Suprapubic skin (tissue), 4 donors: ENCODE measurements at regions not wholly inside any gene's neighbourhood (a gene's known extent, or its start where the extent isn't known, plus 50 kb on each side); places are given as distances from the start of the nearest gene placed in this dataset.

Source experiments
- DNase-seq, 2 donors: peaks; one replicate each; pipeline ENCODE4 v3.0.0-alpha.2; 2019; ENCODE audit warnings: low spot score in 2 of 2
- H3K27ac ChIP-seq: fragments of 200-600 bp; sonication (generic); one replicate; pipeline ENCODE4 v1.5.1; 2019
- H3K27me3 ChIP-seq: fragments of 200-600 bp; sonication (generic); one replicate; pipeline ENCODE4 v1.5.1; 2019
- H3K36me3 ChIP-seq: fragments of 200-600 bp; sonication (generic); one replicate; pipeline ENCODE4 v1.5.1; 2019
- H3K4me1 ChIP-seq: fragments of 200-600 bp; sonication (generic); one replicate; pipeline ENCODE4 v1.5.1; 2019
- H3K4me3 ChIP-seq: fragments of 200-600 bp; sonication (generic); one replicate; pipeline ENCODE4 v1.5.1; 2019; ENCODE audit warnings: mild to moderate bottlenecking
- H3K9me3 ChIP-seq: fragments of 200-600 bp; sonication (generic); one replicate; pipeline ENCODE4 v1.5.1; 2019
- EP300 ChIP-seq: sonication (generic); formaldehyde crosslinking; IDR thresholded peaks from one replicate; pipeline ENCODE4 v1.6.1; 2017; ENCODE audit warnings: antibody characterized with exemption
- POLR2A ChIP-seq, 2 donors: fragments of 450-650 bp; IDR thresholded peaks; one replicate each; pipeline ENCODE4 v1.6.1; 2017; ENCODE audit warnings: antibody characterized with exemption in 2 of 2, mild to moderate bottlenecking in 2 of 2, moderate library complexity in 2 of 2
- POLR2AphosphoS5 ChIP-seq, 3 donors: sonication (generic); formaldehyde crosslinking; IDR thresholded peaks; one replicate each; pipeline ENCODE4 v1.6.1; 2017; ENCODE audit warnings: antibody characterized with exemption in 3 of 3
- WGBS: methylation state at CpG from one replicate; pipeline ENCODE4 v1.1.5; 2018; 5-methylcytosine and 5-hydroxymethylcytosine counted together
- TF ChIP-seq, protein P1 (sequence below), 2 donors: fragments of 200-600 bp in 1 of 2; fragments of 450-650 bp in 1 of 2; sonication (generic) in 1 of 2; IDR thresholded peaks; one replicate each; pipeline ENCODE4 v1.5.1; 2016 to 2019; ENCODE audit warnings: antibody characterized with exemption in 2 of 2, mild to moderate bottlenecking in 1 of 2, moderate library complexity in 1 of 2

DNA sequence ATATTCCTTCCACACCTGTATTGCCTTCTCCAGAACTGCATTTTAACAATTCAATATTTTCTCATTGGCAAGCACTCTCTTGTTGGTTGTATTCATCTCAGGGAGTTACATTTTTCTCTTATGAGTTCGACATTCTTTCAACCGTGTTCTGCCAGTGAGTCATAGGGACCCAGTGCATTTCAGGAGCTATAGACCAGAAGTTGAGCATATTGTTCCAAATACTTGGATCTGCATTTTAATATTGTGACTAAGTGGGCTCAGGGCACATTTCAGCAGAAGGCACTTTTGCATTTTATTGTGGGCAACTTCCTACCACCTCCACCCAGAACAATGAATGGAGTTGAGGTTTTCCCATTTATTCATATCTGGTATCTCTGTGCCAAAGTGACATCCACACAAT, 132.8 kb downstream of the TNFSF18 start:
- Histone ChIP-seq H3K36me3 (no peaks in the 10 kb centered on the region), H3K4me3 (no peak overlapping the region), H3K27me3 (no peaks in the 10 kb centered on the region), H3K27ac (no peak overlapping the region), H3K9me3 (peaks cover 4% of the 10 kb centered on the region), H3K4me1 (peaks cover 8% of the 10 kb centered on the region)
- DNase-seq: no peak
- WGBS: 9% methylated on average over 2 of the region's 2 CpGs
- TF ChIP-seq POLR2A (IDR thresholded peaks at IDR 0.05) (no peak), POLR2AphosphoS5 (IDR thresholded peaks at IDR 0.05) (no peak), EP300 (no peak)
- TF ChIP-seq, protein P1, sequence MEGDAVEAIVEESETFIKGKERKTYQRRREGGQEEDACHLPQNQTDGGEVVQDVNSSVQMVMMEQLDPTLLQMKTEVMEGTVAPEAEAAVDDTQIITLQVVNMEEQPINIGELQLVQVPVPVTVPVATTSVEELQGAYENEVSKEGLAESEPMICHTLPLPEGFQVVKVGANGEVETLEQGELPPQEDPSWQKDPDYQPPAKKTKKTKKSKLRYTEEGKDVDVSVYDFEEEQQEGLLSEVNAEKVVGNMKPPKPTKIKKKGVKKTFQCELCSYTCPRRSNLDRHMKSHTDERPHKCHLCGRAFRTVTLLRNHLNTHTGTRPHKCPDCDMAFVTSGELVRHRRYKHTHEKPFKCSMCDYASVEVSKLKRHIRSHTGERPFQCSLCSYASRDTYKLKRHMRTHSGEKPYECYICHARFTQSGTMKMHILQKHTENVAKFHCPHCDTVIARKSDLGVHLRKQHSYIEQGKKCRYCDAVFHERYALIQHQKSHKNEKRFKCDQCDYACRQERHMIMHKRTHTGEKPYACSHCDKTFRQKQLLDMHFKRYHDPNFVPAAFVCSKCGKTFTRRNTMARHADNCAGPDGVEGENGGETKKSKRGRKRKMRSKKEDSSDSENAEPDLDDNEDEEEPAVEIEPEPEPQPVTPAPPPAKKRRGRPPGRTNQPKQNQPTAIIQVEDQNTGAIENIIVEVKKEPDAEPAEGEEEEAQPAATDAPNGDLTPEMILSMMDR (IDR thresholded peaks at IDR 0.05): no peak

DNA sequence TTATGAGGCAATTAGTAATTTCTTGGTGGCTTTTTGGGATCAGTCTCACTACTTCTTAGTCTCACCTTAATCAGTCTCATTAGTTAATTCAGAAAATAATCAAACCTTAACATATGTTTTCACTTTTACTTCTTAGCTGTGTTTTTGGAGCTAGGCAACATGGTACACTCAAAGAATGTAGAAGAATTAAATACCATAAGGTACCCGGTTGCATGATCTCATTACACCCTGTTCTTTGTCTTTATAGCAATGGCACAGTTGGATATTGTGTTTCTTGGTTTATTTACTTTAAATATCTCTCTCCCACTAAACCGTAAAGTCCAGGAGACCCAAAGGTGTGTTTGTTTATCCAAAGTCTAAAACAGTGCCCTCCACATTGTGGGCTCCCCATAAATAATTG, 132.3 kb downstream of the TNFSF18 start:
- Histone ChIP-seq H3K36me3 (no peaks in the 10 kb centered on the region), H3K27me3 (no peaks in the 10 kb centered on the region), H3K9me3 (peaks cover under 1% of the 10 kb centered on the region), H3K27ac (no peak overlapping the region), H3K4me3 (no peak overlapping the region), H3K4me1 (peaks cover 8% of the 10 kb centered on the region)
- no peak for TF ChIP-seq POLR2A (IDR thresholded peaks at IDR 0.05)
- TF ChIP-seq, protein P1 (IDR thresholded peaks at IDR 0.05): no peak
- no peak for TF ChIP-seq EP300
- no peak for TF ChIP-seq POLR2AphosphoS5 (IDR thresholded peaks at IDR 0.05)
- WGBS: 85% methylated on average over 2 of the region's 2 CpGs
- no peak for DNase-seq

DNA sequence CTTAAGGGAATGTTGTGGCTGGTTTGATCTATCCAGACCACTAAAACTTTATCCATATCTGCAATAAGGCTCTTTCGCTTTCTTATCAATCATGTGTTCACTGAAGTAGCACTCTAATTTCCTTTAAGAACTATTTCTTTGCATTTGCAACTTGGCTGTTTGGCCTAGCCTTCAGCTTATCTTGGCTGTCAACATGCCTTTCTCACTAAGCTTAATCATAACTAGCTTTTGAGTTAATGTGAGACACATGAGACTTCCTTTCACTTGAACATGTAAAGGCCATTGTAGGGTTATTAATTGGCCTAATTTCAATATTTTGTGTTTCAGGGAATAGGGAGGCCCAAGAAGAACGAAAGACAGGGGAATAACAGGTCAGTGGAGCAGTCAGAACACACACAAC, 124.7 kb downstream of the TNFSF18 start:
- TF ChIP-seq EP300 (no peak), POLR2AphosphoS5 (IDR thresholded peaks at IDR 0.05) (no peak), POLR2A (IDR thresholded peaks at IDR 0.05) (no peak)
- TF ChIP-seq, protein P1 (IDR thresholded peaks at IDR 0.05): no peak
- no peaks in the 10 kb centered on the region for H3K27me3 ChIP-seq
- 82% methylated on average over 2 of the region's 2 CpGs for WGBS
- no peak overlapping the region for H3K27ac ChIP-seq
- peaks cover 14% of the 10 kb centered on the region for H3K4me1 ChIP-seq
- H3K36me3 ChIP-seq: no peaks in the 10 kb centered on the region
- no peak overlapping the region for H3K4me3 ChIP-seq
- no peak for DNase-seq
- no peaks in the 10 kb centered on the region for H3K9me3 ChIP-seq

DNA sequence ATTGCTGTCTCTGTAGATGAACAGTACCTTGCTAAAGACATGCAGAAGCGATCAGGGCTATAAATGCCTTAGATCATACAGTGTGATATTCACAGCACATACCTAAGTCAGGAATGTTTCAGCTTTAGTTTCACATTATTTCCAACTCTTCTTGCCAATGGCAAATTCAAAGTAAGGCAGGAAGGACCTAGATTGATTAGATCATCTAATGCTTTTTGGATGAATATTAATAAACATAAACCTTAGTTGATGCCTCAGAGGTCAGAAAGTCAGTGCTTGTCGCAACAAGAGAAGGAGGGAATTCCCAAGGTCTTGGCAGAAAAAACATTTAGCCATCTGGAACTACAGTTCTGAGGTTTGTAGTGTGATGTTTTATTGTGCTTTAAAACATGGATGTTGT, 122.3 kb downstream of the TNFSF18 start:
- DNase-seq: no peak
- WGBS: 51% methylated on average over 2 of the region's 2 CpGs
- no peaks in the 10 kb centered on the region for H3K36me3 ChIP-seq
- no peaks in the 10 kb centered on the region for H3K9me3 ChIP-seq
- TF ChIP-seq, protein P1 (IDR thresholded peaks at IDR 0.05): no peak
- no peak for TF ChIP-seq POLR2A (IDR thresholded peaks at IDR 0.05)
- no peak for TF ChIP-seq EP300
- TF ChIP-seq POLR2AphosphoS5 (IDR thresholded peaks at IDR 0.05): no peak
- H3K4me1 ChIP-seq: peaks cover 14% of the 10 kb centered on the region
- no peaks in the 10 kb centered on the region for H3K27me3 ChIP-seq
- H3K27ac ChIP-seq: no peak overlapping the region
- no peak overlapping the region for H3K4me3 ChIP-seq

DNA sequence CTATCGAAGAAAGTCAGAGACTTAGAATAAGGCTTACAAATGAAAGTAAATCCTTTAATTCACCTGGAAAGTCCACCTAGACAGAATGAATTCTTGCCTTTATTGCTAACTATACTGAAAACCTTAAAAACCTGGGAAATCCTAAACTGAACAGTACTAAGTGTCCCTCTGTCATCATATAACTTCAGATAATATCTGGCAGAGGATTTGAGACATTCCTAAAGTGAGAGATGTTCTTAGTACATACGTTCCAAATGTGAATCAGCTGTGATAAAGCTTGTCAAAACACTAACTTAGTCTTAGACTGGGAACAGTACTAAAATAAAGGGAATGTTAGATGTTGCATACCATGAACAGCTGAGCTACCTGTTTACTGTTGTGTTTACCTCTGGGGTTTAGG, 121.7 kb downstream of the TNFSF18 start:
- no peak for TF ChIP-seq EP300
- no peak for TF ChIP-seq POLR2AphosphoS5 (IDR thresholded peaks at IDR 0.05)
- TF ChIP-seq POLR2A (IDR thresholded peaks at IDR 0.05): no peak
- TF ChIP-seq, protein P1 (IDR thresholded peaks at IDR 0.05): no peak
- no peak for DNase-seq
- WGBS: 27% methylated on average over 2 of the region's 2 CpGs

More for the DNA sequence above, 121.7 kb downstream of the TNFSF18 start:
- Histone ChIP-seq H3K9me3 (no peaks in the 10 kb centered on the region), H3K36me3 (no peaks in the 10 kb centered on the region), H3K27ac (no peak overlapping the region), H3K4me1 (peaks cover 14% of the 10 kb centered on the region), H3K4me3 (no peak overlapping the region), H3K27me3 (no peaks in the 10 kb centered on the region)
